Thymus (tissue), 11 donors: ENCODE measurements at regions not wholly inside any gene's neighbourhood (a gene's known extent, or its start where the extent isn't known, plus 50 kb on each side); places are given as distances from the start of the nearest gene placed in this dataset.
A peak's percentile ranks its signal among the peaks of the same experiment; 100 is the strongest.

Source experiments
- DNase-seq, 9 donors: peaks; one replicate each; pipeline ENCODE4 v3.0.0-alpha.2; 2013; ENCODE audit warnings: low spot score in 9 of 9, low read depth in 6 of 9, missing footprints in 1 of 9
- H3K27ac ChIP-seq, 2 donors: one replicate each; pipeline ENCODE4 v1.5.1; 2013; ENCODE audit warnings: control low read depth in 1 of 2, low read depth in 1 of 2, low read length in 1 of 2, mild to moderate bottlenecking in 1 of 2, moderate library complexity in 1 of 2
- H3K27me3 ChIP-seq, 2 donors: one replicate each; pipeline ENCODE4 v1.5.1; 2013; ENCODE audit warnings: low read length in 1 of 2; ENCODE audit not compliant: control insufficient read depth in 2 of 2, insufficient read depth in 1 of 2
- H3K36me3 ChIP-seq, 2 donors: one replicate each; pipeline ENCODE4 v1.5.1; 2013; ENCODE audit warnings: low read length in 1 of 2, mild to moderate bottlenecking in 1 of 2, moderate library complexity in 1 of 2; ENCODE audit not compliant: control insufficient read depth in 2 of 2, insufficient read depth in 2 of 2
- H3K4me1 ChIP-seq, 2 donors: one replicate each; pipeline ENCODE4 v1.5.1; 2013; ENCODE audit warnings: low read length in 2 of 2; ENCODE audit not compliant: control insufficient read depth in 2 of 2, insufficient read depth in 2 of 2
- H3K4me3 ChIP-seq, 2 donors: one replicate each; pipeline ENCODE4 v1.5.1; 2013; ENCODE audit warnings: low read length in 2 of 2, control low read depth in 1 of 2, mild to moderate bottlenecking in 1 of 2
- H3K9me3 ChIP-seq, 2 donors: one replicate each; pipeline ENCODE4 v1.5.1; 2013; ENCODE audit warnings: low read length in 1 of 2, mild to moderate bottlenecking in 1 of 2; ENCODE audit not compliant: control insufficient read depth in 2 of 2, insufficient read depth in 1 of 2
- WGBS: extraction: QIAGEN DNeasy Blood & Tissue Kit; methylation state at CpG from one replicate; pipeline ENCODE4 v1.1.7; 2013; 5-methylcytosine and 5-hydroxymethylcytosine counted together
- donor health status: healthy.

- Histone ChIP-seq H3K27ac (peak overlapping the region in 1 of 2 donors; percentile 11), H3K4me3 (no peak overlapping the region), H3K36me3 (no peaks in the 10 kb centered on the region), H3K27me3 (peaks cover under 1 to 12% of the 10 kb centered on the region in 2 donors), H3K4me1 (peaks cover 0 to 18% of the 10 kb centered on the region in 2 donors), H3K9me3 (no peaks in the 10 kb centered on the region)
- WGBS, result 92% methylated on average over 23 of the region's 23 CpGs
- peak in 1 of 9 donors; percentile 21 for DNase-seq
These were observed 139.3 kb downstream of the IRF8 start for GRCh38 chr16:86037999-86038925.

- Histone ChIP-seq H3K9me3 (no peaks in the 10 kb centered on the region), H3K4me1 (peaks cover 0 to 17% of the 10 kb centered on the region in 2 donors), H3K4me3 (no peak overlapping the region), H3K27me3 (peaks cover 0 to 12% of the 10 kb centered on the region in 2 donors), H3K27ac (peak overlapping the region in 1 of 2 donors; percentile 11), H3K36me3 (no peaks in the 10 kb centered on the region)
- peak in 2 of 9 donors; percentile 26 to 37 for DNase-seq
- WGBS, result 39% methylated on average over 13 of the region's 13 CpGs
These were observed 140.0 kb downstream of the IRF8 start for GRCh38 chr16:86038926-86039310.

- Histone ChIP-seq H3K27me3 (peaks cover 0 to 12% of the 10 kb centered on the region in 2 donors), H3K4me1 (peaks cover 0 to 17% of the 10 kb centered on the region in 2 donors), H3K4me3 (no peak overlapping the region), H3K36me3 (no peaks in the 10 kb centered on the region), H3K9me3 (no peaks in the 10 kb centered on the region), H3K27ac (no peak overlapping the region)
- DNase-seq, result no peak
- 88% methylated on average over 12 of the region's 12 CpGs for WGBS
These were observed 140.6 kb downstream of the IRF8 start for GRCh38 chr16:86039606-86040005.

GRCh38 chr16:86040496-86040895, 141.5 kb downstream of the IRF8 start:
- no peak for DNase-seq
- 94% methylated on average over 17 of the region's 17 CpGs for WGBS

DNA sequence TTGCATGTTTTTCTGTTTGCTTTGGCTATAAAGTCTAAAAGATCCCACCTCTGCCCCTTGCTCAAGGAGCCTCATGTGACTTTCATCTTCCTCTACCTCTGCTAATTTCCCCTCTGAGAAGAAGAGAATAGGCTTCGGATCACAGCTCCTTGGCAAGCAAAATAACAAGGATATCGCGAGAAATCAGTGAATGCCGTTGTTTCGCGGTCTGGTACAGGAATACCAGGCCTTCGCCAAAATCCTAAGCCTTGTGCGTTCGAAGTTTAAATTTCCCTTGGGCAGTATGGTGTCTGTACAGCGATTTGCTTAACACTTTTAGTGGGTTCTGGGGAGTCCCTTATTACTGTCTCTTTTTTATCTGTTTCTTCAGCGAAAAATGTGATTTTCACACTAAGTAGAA, 142.3 kb downstream of the IRF8 start:
- WGBS, result 91% methylated on average over 11 of the region's 11 CpGs
- DNase-seq, result no peak
- Histone ChIP-seq H3K4me1 (peaks cover 0 to 22% of the 10 kb centered on the region in 2 donors), H3K4me3 (no peak overlapping the region), H3K9me3 (no peaks in the 10 kb centered on the region), H3K36me3 (no peaks in the 10 kb centered on the region), H3K27me3 (peaks cover 0 to 16% of the 10 kb centered on the region in 2 donors), H3K27ac (no peak overlapping the region)

More at GRCh38 chr16:86040496-86040895, 141.5 kb downstream of the IRF8 start:
- Histone ChIP-seq H3K9me3 (no peaks in the 10 kb centered on the region), H3K27me3 (peaks cover 0 to 12% of the 10 kb centered on the region in 2 donors), H3K4me1 (peaks cover 0 to 22% of the 10 kb centered on the region in 2 donors), H3K27ac (no peak overlapping the region), H3K4me3 (no peak overlapping the region), H3K36me3 (no peaks in the 10 kb centered on the region)

DNA sequence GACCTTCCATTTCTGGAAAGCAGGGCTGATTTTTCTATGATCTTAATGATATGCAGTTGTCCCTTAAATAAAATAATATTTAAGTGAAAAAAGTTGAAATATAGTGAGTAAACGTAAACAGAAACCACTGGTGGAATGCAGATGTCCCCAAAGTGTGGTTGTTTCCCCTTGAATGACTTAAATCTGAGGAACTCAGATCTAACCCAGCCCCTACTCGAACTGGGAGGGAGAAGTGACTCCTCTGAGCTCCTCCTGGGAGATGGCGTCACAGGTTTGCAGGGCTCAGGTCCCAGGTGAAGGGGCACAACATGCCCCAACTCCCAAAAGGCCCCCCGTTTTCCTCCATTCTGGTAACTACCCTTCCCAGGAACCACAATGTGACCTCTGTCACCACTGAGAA, 142.8 kb downstream of the IRF8 start:
- Histone ChIP-seq H3K27me3 (peaks cover 0 to 20% of the 10 kb centered on the region in 2 donors), H3K27ac (no peak overlapping the region), H3K4me1 (peaks cover 0 to 22% of the 10 kb centered on the region in 2 donors)

GRCh38 chr16:86042393-86042792, 143.4 kb downstream of the IRF8 start:
- H3K27me3 ChIP-seq, result peaks cover 0 to 23% of the 10 kb centered on the region in 2 donors
- no peak for DNase-seq
- no peak overlapping the region for H3K27ac ChIP-seq
- peaks cover 0 to 22% of the 10 kb centered on the region in 2 donors for H3K4me1 ChIP-seq
- H3K9me3 ChIP-seq, result no peaks in the 10 kb centered on the region
- no peak overlapping the region for H3K4me3 ChIP-seq
- 74% methylated on average over 9 of the region's 9 CpGs for WGBS
- no peaks in the 10 kb centered on the region for H3K36me3 ChIP-seq

More for the DNA sequence above, 142.8 kb downstream of the IRF8 start:
- Histone ChIP-seq H3K36me3 (no peaks in the 10 kb centered on the region), H3K9me3 (no peaks in the 10 kb centered on the region), H3K4me3 (no peak overlapping the region)
- no peak for DNase-seq
- 73% methylated on average over 4 of the region's 4 CpGs for WGBS

GRCh38 chr16:86042996-86043725, 144.2 kb downstream of the IRF8 start:
- peaks cover 0 to 30% of the 10 kb centered on the region in 2 donors for H3K27me3 ChIP-seq
- no peak for DNase-seq
- H3K27ac ChIP-seq, result no peak overlapping the region
- H3K36me3 ChIP-seq, result no peaks in the 10 kb centered on the region
- 72% methylated on average over 12 of the region's 12 CpGs for WGBS
- H3K4me1 ChIP-seq, result peaks cover 0 to 21% of the 10 kb centered on the region in 2 donors
- H3K4me3 ChIP-seq, result no peak overlapping the region
- no peaks in the 10 kb centered on the region for H3K9me3 ChIP-seq

DNA sequence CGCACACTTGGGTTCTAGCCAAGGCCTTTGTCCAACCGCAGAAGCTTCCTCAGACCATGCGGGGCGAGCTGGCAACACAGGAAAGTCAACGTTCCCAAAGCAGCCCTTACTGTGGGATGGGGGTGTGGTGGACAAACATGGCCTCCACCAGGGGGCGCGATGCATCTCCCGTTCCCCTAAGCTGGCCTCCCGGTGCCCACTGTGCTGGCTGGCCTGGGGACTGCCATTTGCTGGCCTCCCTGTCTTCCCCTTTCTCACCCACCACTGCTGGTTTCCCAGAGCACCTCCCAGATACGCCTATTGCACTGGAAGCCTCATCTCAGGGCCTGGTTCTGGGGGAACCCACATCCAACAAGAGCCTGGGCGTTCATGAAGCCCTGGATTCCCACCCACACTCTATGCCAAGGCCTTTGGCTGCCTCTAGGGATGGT, 145.3 kb downstream of the IRF8 start:
- Histone ChIP-seq H3K27me3 (peaks cover 3 to 41% of the 10 kb centered on the region in 2 donors), H3K9me3 (no peaks in the 10 kb centered on the region), H3K4me1 (peaks cover 0 to 10% of the 10 kb centered on the region in 2 donors), H3K36me3 (no peaks in the 10 kb centered on the region), H3K27ac (no peak overlapping the region), H3K4me3 (no peak overlapping the region)
- 26% methylated on average over 11 of the region's 11 CpGs for WGBS
- peak in 3 of 9 donors; percentile 10 to 28 (median 24) for DNase-seq
